GM21619 (cell line): ENCODE measurements at regions not wholly inside any gene's neighbourhood (a gene's known extent, or its start where the extent isn't known, plus 50 kb on each side); places are given as distances from the start of the nearest gene placed in this dataset.
"Not testable (repeated sequence)": the region's sequence is repeated elsewhere in the genome, so short reads cannot be mapped to it uniquely, and the experiment has no call there.

Source experiments
- ATAC-seq: cut with Tn5 transposase; IDR thresholded peaks from one replicate; pipeline ENCODE4 v1.9.1; 2021; ENCODE audit not compliant: unreplicated experiment

DNA sequence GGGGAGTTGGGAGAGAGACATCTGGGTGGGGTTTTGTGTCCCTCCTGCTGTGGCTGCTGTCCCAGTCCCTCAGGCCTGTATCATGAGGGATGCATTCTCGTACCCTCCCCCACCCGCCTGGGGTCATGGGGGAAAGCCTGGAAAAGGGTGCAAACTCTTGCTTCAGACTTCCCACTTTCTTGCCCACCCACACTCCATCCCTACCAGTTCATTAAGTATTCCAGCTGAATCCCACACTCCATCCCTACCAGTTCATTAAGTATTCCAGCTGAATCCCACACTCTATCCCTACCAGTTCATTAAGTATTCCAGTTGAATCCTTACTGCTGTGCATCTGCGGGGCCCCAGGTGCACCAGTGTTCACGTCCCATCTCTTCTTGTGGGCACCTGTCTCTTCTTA, 116.3 kb downstream of the ACAA2 start:
- no peak for ATAC-seq

DNA sequence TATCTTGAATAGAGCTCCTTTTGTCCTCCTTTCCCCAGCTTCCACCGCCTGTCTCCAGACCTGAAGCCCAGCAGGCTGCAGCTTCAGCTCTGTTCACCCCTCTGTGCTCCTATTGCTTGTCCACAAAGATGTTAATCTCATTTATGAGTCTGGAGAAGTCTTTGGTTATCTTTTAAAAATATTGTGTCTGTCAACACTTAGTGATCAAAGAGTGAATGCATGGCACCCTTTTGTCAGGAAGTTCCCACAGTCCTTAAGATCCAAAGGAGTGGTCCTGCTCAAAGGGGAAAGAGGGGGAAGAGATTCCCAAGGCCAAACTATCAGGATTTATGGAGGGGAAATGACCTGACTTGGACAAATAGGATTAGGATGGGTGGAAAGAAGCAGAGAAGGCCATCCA, 118.9 kb downstream of the ACAA2 start:
- no peak for ATAC-seq

DNA sequence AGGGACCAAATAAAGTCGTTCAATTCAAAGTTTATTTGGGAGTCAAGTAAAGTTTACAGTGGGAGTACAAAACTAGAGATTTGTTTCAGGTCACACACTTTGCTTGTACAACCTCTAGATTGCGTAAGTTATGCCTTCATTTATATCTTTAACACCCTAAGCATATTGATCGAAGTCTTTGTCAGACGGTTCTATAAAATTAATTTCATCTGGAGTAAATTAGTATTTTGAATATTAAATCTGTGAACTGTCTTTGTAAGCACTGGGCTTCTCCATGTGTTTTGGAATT, 119.7 kb downstream of the ACAA2 start:
- ATAC-seq: no peak

GRCh38 chr18:49692906-49693716, 120.2 kb downstream of the ACAA2 start:
- ATAC-seq: no peak

DNA sequence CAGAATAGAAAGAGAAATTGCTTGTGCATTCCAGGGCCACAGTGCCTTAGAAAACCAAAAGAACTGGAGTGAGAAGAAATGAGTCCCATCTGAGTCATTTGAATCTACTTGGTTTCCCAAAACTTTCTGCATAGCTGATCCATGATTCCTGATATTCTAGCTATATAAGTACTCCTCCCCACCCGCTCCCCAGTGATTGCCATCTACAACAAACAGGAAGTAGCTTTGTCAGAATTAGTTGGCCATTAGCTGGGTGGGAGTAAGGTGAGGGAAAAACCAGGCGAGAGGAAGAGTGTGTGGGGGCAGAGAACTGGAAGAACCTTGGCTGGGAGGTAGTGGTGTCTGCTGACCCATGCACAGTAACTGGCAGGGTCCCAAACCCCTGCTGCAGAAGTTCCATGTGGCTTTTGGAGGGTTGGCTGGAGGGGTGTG, 122.1 kb downstream of the ACAA2 start:
- ATAC-seq: no peak

GRCh38 chr18:49690312-49690711, 123.0 kb downstream of the ACAA2 start:
- no peak for ATAC-seq

DNA sequence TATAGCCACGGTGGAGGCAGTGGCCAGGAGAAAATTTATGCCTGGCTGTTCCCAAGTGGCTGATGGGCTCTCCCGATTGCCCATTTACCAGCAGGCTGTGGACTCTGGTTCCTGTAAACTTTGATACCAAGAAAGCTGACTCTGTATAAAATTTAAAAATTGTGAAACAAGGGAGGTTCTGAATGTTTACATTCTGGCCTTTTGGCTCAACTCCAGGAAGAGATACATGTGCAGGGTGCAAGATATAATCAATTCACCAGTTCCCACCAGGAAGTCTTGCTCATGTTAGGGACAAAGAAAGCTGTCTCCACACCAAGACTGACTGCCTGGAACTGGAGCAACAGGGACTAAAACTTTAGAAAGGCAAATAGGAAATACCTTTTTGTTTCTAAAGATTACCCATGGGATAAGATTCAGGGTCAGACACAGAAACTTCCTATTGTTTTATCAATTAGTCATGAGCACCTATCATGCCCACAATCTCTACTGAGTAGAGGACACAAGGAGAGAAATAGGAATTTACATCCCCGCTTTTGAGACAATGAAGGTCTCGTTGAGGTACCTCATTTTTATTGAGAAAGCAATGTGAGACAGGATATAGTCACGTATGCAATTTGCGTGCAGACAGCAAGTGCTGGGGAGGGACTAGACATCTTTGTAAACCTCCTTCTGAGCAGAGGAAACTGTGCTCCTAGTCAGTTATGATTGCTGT, 123.5 kb downstream of the LIPG start:
- ATAC-seq: no peak

DNA sequence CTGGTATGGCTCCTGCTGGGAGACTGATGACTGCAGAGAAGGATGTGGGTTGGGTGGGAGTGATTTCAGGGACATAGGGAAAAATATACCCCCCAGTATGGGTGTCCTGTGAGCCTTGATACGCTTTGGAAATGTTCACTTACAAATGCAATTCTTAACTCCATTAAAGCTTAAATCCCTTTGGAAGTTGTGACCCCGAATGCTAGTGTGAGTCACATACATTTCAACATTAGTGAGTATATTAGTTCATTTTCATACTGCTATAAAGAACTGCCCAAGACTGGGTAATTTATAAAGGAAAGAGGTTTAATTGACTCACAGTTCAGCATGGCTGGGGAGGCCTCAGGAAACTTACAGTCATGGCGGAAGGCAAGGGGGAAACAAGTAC, 120.9 kb downstream of the LIPG start:
- ATAC-seq: not testable (repeated sequence)

DNA sequence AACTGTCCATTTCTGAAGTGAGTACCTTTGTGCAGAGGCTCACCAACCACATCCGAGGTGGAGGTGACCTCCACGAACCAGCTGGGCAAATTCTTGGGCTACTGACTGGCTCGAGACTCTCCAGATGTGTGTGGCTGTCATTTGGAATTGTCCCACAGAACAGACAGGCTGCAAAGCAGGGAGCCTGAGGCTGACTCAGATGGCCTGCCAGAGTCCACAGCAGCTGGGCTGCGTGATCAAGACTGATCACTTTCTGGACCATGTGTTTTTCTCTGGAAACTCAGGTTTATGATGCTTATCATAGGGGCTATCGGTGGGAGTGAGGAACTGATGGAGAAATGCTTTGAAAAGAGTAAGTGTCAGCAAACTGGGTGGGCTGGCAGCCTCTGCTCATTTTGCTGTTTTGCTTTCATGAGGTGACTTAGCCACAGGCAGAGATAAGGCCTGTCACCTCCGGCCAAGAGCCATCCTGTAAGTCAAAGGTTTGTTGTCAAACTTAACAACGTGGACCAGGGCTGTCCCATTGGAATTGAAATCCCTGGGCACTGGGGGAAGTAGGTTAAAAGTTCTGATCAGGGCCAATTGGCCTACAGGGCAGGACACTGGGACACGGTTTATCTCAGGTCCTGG, 120.4 kb downstream of the LIPG start:
- no peak for ATAC-seq

DNA sequence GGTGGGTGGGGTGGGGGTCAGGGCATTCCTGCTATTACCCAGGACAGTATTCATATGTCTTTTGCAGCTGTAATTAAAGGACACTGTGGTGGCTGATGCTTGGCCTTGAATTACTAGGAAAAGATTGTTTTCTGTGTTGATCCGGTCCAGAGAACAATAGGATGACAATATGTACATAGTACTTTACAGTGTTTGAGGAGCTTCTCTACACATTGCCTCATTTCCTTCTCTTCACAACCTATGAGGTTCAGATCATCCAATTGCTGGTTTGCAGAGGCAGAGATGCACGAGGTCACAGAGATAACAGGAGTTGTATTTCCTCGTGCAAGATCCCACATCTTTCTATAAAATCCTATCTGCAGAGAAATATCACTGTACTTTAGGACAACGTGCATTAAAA, 119.5 kb downstream of the LIPG start:
- no peak for ATAC-seq

- ATAC-seq: peak; percentile 4
Measured at GRCh38 chr18:49678440-49678839, 116.6 kb downstream of the LIPG start.

- peak; percentile 89 for ATAC-seq
Measured at GRCh38 chr18:49677762-49678413, 116.0 kb downstream of the LIPG start.

- ATAC-seq: no peak
Measured at GRCh38 chr18:49677081-49677480, 115.2 kb downstream of the LIPG start.

GRCh38 chr18:49673281-49673680, 111.4 kb downstream of the LIPG start:
- no peak for ATAC-seq

GRCh38 chr18:49672853-49673252, 111.0 kb downstream of the LIPG start:
- no peak for ATAC-seq

GRCh38 chr18:49669403-49669802, 107.5 kb downstream of the LIPG start:
- ATAC-seq: no peak

DNA sequence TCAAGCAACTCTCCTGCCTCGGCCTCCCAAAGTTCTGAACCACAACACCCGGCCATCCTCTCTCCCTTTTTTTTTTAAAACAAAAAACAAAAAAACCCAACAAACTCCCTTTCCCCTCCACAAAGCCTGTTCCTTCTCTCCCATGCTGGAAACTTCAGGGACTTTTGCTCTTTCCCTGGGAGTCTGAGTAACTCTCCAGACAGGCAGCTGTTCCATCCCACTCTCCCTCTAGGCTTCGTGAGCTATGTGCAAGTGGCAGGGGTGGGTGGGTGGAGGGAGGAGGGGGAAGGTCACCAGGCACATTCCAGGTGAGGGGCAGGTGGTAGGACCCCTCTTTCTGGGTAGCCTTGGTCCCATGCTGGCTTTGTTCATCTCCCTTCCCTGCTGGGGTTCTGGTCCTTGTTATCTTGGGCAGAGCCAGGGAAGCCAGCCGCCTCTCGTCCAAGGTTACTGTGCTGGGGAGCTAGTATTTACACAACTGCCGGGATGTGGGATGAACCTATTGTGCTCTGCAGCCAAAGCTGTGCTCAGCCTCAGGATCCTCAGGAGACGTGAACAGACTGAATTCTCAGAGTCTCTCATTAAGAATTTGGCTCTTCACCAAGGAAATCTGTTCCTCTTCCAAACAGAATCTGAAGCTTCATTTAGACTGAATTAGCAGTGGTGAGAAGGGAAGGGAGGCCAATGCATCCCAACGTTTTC, 106.9 kb downstream of the LIPG start:
- no peak for ATAC-seq

DNA sequence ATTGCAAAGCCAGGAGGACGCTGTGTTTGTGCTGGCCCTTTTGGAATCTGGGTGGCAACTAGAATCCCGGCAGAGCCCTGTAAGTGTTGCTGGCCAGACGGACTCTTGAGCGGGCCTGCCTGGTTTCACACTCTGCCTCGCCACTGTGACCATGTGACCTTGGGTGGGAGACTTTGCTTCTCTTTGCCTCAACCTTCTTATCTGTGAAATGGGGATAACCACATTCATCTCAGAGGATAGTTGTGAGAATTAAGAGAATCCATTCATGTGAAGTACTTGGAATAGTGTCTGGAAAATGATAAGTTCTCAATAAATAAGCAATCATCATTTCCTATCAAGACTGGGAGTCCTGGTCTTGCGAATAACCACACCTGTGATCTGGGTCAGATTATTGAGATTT, 105.6 kb downstream of the LIPG start:
- ATAC-seq: no peak

DNA sequence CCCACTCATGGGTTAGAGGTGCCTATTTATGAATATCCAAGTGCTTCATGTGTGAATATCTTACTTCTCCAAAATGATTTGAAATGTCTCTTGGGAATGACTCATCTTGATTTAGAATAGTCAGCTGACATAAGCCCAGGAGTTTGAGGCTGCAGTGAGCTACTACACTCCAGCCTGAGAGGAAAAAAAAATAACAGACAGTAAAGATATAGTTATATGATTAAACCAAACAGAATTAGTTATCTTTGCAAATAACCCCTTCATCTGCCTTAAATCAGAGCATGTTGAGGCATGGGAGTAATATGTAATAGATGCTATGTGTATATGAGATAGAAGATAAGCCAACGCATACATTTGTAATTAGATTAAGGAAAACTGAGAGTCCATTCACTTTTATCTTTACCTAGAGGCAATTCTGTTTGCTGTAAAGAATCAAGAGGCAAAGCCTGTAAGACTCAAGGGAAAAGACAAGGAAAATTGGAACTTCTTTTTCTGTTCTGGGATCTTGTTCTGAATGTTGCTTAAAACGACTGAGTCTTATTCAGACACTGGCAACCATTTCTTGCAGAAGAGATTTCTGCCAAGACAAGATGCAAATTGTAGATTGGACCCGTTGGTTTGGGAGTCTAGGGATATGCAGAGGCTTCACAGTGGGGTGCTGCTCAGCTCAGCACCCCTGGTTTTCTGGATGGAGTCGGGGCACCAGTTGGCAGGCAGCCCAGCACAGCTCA, 104.4 kb downstream of the LIPG start:
- ATAC-seq: no peak
